ENCODE measurements at regions not wholly inside any gene's neighbourhood (a gene's known extent, or its start where the extent isn't known, plus 50 kb on each side); places are given as distances from the start of the nearest gene placed in this dataset.

DNA sequence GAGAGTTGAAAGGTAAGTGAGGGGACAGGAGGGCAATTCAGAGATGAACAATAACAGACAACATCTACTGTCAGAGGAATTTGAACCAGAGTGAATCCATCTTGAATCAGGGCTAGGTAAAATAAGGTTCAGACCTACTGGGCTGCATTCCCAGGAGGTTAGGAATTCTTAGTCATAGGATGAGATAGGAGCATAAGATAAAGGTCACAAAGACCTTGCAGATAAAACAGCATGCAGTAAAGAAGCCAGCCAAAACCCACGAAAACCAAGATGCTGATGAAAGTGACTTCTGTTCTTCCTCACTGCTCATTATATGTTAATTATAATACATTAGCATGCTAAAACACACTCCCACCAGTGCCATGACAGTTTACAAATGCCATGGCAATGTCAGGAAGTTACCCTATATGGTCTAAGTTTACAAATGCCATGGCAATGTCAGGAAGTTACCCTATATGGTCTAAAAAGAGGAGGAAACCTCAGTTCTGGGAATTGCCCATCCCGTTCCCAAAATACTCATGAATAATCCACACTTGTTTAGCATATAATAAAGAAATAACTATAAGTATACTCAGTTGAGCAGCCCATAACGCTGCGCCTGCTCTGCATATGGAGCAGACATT lies 248.5 kb downstream of the HAO1 start:
- no peak for DNase-seq (ENCODE audit: low read depth in 1 of 2, low spot score in 1 of 2)

DNA sequence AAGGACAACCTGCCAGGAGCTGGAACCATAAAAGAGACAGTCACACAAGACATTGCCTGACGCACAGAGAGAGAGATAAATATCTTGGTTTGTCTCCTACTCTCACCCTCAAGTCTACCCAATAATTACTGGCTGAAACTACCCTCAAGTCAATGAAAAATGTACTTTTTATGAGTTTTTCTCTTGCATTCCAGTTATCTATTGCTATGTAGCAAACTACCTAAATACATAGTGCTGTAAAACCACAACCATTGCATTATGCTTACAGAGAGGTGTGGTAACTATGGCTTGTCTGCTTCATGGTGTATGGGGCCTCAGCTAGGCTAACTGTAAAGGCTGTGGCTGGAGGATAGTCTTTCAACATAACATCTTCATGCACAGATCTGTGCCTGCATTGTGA lies 247.8 kb downstream of the HAO1 start:
- no peak for DNase-seq (ENCODE audit: low read depth in 1 of 2, low spot score in 1 of 2)

DNA sequence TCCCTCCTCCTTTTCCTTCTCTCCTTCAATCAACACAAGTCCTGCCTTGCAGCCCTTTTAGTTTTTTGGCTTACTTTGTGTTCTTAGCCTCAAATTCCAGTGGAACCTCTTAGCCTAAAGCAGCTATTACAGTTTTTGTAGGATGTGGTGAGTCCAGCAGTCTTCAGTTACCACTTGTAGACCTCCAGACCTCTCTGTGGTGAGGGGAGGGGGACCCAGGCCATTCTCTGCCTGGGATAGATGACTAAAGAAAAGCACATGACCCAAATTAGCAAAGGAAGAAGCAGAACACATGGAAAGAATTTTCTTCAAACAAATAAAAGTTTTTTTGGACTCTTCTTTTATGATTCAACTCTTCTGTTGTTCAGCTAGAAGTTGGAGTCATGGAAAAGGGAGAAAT lies 246.5 kb downstream of the HAO1 start:
- DNase-seq (ENCODE audit: low read depth in 1 of 2, low spot score in 1 of 2), result no peak

DNA sequence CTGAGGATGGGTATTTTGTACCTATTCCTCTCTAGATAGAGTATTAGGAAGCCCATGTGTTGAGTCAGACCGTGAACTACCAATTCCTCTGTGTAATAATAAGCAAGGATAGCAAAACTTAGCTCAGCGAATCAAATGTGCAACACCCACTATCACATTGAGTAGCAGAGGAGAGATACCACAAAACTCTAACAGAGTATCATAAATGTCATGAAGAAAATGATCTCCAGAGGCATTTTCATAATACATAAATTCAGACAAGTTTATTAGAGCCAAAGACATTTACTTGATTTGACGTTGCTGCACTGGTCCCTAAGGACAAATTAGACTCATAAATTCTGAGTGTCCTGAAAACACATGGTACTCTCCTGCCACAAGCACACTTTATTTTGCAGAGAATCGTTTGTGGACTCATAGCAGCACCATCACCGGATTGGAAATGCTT lies 245.2 kb downstream of the HAO1 start:
- no peak for DNase-seq (ENCODE audit: low read depth in 1 of 2, low spot score in 1 of 2)

DNA sequence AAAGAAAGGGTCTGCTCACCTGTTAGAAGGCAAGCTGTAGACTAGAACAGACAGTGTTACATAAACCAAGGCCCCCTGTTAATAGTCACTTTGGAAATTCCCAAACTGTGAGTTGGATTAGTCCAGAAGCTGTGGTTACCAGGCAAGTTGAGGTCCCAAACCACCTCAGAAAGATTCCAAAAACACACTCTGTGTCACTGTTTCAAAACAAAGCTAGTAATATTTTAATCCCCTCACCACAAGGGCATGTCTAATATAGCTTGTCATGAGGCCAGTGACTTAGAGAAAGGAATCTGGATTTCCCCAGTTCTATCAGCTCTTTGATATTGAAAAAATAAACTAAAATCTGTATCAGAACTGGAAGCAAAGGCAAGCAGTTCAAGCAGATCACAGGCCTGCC lies 244.6 kb downstream of the HAO1 start:
- no peak for DNase-seq (ENCODE audit: low read depth in 1 of 2, low spot score in 1 of 2)

DNA sequence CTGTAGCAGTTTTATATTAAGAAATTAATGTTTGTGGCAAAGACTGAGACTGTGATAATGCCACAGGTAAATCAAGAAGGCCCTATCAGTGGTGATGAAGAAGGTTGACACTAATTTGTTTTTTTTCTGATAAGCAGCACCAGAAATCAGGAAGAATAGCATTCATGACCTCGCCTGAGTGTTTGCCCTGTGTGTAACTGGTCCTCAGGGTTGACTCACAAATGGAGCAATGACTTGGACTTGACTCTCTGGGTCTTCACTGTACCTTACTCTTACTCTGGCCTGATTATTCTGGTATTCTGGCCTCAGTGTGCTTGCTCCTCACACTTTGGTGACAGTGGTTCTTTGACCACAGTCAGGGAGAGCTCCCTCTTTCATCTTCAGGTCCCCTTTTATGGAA lies 243.9 kb downstream of the HAO1 start:
- DNase-seq (ENCODE audit: low read depth in 1 of 2, low spot score in 1 of 2), result no peak

DNA sequence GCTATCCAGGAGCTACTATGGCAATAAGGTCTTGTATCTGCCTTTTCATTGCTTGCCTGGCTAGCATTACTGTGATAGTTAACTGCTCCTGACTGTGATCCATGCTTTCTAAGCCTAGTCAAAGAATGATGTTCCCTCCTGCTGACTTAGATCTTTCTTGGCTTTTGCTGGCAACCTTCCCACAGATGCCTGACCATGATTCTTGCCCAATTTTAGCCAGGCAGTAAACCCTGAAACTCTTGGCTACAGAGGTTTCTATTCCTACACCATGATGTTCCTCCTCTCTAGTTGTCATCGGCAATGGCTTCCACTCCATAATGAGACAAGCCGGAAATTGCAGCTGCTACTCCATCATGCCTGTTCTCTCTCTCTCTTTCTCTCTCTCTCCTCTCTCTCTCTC lies 238.1 kb downstream of the HAO1 start:
- no peak for DNase-seq (ENCODE audit: low read depth in 1 of 2, low spot score in 1 of 2)

DNA sequence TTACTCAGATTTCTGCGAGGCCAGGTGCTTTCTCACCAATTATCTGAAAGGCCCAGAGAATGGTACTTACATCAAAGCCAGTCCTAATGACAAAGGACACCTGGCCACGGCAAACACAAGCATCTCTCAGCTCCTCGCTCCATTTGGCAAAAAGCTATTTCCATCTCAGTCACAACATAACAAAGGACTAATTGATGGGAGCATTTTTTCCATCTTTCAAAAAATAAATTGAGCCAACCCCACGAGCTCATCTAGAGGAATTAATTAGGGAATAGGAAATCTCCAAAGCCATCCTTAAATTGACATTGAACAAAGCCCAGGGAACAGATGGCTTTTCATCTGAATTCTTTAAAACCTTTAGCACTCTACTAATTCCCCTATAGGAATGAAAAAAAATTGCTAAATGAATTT lies 236.7 kb downstream of the HAO1 start:
- DNase-seq (ENCODE audit: low read depth in 1 of 2, low spot score in 1 of 2), result no peak

DNA sequence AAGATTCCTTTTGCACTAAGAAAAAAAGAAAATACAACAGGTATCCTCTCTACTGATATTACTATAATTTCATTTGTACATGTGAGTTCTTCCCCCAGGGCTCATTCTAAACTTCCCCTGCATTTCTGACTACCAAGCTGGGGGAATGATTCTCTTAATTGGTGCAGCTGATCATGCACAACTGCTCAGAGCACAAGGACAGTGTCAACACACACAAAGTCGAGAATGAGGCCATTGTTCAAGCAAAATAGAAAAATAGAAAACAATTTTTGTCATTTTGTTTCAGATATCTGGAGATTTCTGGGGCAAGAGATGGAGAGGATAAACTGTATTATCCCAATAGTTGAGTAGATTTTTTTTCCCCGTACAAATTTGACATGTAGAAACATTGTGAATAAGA lies 236.3 kb downstream of the HAO1 start:
- no peak for DNase-seq (ENCODE audit: low read depth in 1 of 2, low spot score in 1 of 2)

DNA sequence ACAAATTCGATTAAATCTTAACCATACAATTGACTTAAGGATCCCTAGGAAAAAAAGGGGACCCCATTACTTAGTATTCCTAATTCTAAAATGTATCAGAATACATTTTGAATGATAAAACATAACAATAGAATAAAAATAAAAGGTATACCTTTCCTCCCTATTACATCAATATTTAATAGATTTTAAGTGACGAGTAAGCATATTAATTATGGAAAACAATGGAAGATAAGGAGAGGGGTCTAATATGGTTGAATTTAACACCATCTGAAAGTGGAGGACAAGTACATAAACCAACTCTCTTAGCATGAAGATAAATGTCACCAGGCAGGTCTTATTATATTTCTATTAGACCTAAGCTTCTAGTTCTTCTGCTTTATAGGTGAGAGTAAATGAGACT lies 232.1 kb downstream of the HAO1 start:
- no peak for DNase-seq (ENCODE audit: low read depth in 1 of 2, low spot score in 1 of 2)

DNA sequence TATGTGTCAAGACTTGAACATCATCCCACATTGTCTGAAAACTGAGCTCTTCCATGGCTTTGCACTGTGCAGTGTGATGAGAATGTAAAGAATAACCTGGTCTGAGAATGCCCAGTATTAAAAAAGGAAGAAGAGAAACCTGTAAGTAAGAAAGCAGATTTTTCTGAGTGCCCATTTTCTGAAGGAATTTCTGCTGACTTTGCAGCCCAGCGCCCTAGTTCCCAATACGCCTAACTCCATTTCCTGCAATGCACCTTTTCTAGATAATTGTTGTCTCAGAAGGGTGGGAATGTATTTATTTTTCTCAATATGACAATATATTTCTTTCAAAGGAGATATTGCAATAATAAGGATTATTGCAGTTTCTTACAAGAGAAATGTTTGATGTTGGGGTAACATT lies 231.5 kb downstream of the HAO1 start:
- DNase-seq (ENCODE audit: low read depth in 1 of 2, low spot score in 1 of 2), result no peak

DNA sequence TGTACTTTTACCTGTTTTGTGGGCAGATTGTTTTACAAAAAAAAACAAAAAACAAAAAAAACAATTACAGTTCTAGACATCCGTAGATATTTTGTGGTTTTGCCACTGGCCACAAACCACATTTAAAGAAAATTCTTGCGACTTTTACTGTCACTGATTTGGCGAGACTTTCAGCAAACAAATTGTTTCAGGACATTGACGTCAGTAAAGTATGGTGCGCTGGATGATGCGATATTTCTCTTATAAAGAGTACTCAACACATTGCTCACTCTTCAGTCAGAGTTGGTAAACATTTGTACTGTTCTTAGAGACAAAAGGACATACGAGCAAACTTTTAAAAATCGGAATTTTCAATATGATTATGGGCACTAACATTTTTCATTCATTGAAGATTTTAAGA lies 229.8 kb downstream of the HAO1 start:
- DNase-seq (ENCODE audit: low read depth in 1 of 2, low spot score in 1 of 2), result no peak

DNA sequence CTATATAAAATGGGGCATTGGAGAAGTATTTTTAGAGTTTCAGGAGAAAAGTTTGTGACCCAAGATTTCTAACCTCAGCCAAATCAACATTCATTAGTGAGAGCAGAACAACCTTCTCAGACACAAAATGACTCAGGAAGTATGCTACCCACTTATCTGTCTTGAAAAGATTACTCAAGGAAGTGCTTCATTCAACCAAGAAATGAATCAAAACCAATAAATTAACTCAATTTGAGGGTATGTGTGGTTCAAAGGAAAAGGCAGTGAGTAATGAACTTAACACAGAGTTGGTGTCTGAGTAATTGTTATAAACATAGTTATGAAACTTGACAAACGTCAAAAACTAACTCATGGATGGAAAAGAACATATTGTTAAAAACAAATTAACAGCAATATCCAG lies 227.6 kb downstream of the HAO1 start:
- no peak for DNase-seq (ENCODE audit: low read depth in 1 of 2, low spot score in 1 of 2)

DNA sequence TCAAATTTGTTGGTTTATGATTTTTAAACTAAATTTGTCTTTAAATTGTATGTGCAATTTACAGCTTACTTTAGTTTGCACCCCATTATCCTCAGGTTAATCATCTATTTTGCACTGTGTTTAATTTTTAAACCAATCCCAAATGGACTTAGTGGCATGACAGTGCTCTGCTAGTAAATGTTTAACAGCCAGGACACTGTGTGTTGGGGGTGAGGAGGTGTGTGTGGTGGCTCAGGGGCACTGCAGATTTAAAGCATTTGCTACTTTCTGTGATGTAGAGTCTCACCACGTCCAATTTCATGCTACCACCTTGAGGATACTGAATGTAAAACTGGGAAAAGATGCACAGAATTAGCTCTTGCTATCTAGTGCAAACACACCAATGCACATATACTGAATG lies 225.7 kb downstream of the HAO1 start:
- DNase-seq (ENCODE audit: low read depth in 1 of 2, low spot score in 1 of 2), result no peak

DNA sequence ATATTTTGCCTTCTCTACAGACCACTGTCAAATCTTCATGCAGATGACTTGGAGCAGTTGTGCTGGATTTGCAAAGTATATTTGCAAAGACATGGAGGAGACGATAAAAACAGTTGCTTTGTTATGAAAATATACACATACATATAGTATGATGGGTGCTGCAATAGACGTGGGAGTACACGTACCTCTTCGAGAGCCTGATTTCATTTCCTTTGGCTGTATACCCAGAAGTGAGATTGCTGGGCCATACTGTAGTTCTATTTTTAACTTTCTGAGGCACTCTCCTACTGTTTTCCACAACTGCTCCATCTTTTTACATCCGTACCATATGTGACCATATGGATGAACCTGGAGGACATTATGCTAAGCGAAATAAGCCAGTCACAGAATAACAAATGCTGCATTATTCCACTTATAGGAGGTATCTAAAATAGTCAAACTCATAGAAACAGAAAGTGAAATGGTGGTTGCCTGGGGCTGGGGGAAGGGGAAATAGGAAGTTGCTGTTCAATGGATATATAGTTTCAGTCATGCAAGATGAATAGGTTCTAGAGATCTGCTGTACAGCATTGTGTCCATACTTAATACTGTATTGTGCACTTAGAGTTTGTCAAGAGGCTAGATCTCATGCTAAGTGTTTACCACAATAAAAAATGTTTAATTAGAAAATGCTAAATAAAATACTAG lies 223.8 kb downstream of the HAO1 start:
- DNase-seq (ENCODE audit: low read depth in 1 of 2, low spot score in 1 of 2), result no peak

DNA sequence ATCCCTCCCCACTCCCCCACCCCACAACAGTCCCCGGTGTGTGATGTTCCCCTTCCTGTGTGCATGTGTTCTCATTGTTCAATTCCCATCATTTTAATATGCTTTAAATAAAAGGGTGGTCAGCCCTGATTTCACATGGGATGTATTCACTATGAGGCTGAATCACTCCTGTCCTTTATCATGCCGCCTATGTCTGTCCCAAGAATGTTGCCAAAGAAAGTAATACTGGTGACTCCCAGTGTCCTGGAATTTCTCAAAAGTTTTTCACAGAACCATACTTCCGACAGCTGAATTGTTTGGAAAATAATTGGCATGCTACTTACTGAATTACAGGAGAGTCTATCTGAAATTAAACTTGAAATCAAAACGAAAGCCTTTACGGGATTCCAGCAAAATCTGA lies 217.7 kb downstream of the HAO1 start:
- DNase-seq (ENCODE audit: low read depth in 1 of 2, low spot score in 1 of 2), result no peak

DNA sequence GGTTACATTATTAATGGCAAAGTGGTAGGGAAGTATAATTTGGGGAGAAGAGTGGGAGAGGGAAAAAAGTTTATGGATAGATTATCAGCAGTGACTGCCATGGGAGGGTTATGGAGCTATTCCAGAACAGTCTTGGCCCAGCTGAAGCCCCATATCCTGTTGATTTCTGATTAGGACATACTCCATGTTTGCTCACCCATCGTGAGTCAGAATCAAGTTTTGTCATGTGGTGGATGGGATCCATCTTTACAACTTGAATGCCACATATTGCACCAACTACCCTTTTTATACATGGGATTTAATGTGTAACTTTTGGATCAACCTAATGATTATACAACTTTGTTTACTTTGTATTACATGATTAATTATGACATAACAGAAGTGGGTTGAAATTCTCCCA lies 217.0 kb downstream of the HAO1 start:
- DNase-seq (ENCODE audit: low read depth in 1 of 2, low spot score in 1 of 2), result no peak

DNA sequence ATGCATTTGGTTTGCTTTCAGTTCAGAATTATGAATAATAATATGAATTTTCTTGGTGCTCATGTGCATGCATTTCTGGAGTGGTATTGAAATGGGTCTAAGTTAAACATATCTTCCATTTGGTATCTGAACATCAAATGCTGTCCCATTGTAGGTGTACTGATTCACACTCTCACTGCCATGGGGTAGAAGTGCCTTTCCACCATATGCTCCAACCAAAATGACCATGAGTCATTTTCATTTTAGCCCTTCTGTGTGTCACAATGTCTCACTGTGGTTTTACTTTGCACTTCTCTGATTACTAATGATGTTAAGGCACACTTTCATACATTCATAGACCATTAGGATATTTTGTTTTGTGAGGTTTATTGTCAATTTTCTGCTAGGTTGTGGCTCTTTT lies 211.9 kb downstream of the HAO1 start:
- no peak for DNase-seq (ENCODE audit: low read depth in 1 of 2, low spot score in 1 of 2)

DNA sequence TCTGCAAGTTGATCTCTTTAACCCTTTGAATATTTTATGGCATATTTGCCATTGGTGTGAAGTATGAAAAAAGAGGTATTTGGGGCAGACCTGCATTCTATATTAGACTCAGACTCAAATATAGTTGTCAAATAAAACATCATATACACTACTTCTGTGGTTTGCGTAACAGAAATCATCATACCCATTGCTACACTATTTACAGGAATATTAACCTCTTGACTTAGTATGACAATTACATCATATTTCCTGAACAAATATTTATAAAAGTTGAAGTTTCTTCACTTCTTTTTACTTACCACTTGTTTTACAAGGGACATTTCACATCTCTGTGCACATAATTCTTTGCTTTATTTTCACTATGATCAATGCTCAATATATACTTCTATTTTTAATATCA lies 206.0 kb downstream of the HAO1 start:
- DNase-seq (ENCODE audit: low read depth in 1 of 2, low spot score in 1 of 2), result no peak

DNA sequence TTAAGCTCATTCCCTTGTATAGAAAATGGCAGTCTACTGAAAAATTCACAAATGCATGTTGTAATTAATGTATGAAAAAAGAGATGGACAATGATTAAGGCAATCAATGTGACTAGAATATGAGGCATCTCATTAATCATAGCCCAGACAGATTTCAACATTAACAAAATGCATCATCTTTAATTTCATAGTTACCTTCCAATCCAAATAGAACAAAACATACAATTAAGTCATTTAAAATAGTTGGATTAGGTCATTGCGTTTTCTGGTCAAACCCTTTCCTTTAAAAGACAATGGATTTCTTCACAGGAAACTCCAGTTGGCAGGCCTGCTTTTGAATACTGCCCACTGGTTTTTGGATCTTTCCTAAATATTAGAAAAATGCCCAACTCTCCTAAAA lies 203.9 kb downstream of the HAO1 start:
- DNase-seq (ENCODE audit: low read depth in 1 of 2, low spot score in 1 of 2), result no peak

DNA sequence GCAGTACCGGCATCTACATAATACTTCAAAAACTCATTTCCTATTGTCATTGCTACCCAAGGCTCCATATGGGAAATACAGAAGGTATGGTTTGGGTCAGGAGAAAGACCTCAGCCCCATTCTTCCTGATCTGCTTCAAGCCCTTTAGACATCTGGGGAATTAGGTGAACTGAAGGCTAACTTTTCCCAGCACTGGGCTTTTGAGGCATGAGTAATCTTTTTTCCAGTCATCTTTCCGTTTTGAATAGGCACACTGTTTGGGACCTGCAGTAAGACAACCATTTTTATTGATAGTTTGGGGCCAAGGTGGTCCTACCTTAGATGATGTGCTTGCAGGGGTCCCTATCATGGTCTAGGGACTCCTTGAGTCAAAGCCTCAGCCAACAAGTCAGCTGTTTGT lies 198.4 kb downstream of the HAO1 start:
- no peak for DNase-seq (ENCODE audit: low read depth in 1 of 2, low spot score in 1 of 2)

DNA sequence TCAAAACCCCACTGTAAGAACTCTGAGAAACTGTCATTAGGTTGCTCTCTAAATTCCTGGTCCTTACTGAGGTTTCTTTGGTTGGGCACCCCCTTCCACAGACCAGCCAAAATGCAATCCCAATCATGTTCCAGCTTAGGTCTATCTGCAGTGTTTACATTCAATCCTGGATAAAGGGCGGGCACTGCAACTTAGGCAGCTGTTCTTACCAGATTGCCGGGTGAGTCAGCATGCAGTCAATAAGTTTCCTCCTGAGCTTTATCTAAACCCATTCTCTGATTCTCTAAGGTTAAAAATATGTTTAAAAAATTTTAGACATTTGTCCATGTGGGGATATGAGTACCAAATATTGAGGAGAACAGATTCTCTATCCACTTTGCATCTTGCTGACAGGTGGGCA lies 197.8 kb downstream of the HAO1 start:
- DNase-seq (ENCODE audit: low read depth in 1 of 2, low spot score in 1 of 2), result no peak

DNA sequence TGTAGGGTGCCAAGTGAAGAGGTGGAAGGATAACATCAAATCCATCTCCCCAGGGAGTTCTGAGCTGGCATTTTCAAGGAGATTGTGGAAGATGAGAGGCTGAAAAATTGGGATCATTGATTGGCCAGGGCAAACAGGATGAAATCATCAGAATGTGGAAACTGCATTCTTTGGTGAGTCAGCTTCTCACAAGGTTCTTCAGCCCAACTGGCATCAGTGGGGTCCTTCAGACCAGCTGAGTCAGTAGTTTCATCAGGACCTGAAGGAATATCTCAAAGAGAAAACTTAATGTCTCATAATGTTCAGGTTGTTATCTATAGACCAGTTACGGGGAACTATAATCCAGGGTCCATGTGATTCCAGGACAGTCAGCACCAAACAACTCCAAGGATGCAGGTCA lies 195.8 kb downstream of the HAO1 start:
- no peak for DNase-seq (ENCODE audit: low read depth in 1 of 2, low spot score in 1 of 2)
